Trophoblast cell (in vitro differentiated cells and primary cell): ENCODE measurements at regions not wholly inside any gene's neighbourhood (a gene's known extent, or its start where the extent isn't known, plus 50 kb on each side); places are given as distances from the start of the nearest gene placed in this dataset.

Source experiments
- DNase-seq, 2 donors: peaks; one replicate each; pipeline ENCODE4 v3.0.0-alpha.2; 2016
- H2AFZ ChIP-seq: 2 replicates; pipeline ENCODE4 v1.6.1; 2013; ENCODE audit warnings: low read length, moderate library complexity, mild to moderate bottlenecking; ENCODE audit not compliant: insufficient read depth, poor library complexity
- H2AK5ac ChIP-seq: 2 replicates; pipeline ENCODE4 v1.6.1; 2013; ENCODE audit warnings: mild to moderate bottlenecking, low read length
- H2BK120ac ChIP-seq: 2 replicates; pipeline ENCODE4 v1.6.1; 2013; ENCODE audit warnings: low read length, mild to moderate bottlenecking, moderate library complexity; ENCODE audit not compliant: insufficient read depth, poor library complexity
- H2BK12ac ChIP-seq: 2 replicates; pipeline ENCODE4 v1.6.1; 2013; ENCODE audit warnings: mild to moderate bottlenecking, low read length, moderate library complexity
- H2BK5ac ChIP-seq: 2 replicates; pipeline ENCODE4 v1.6.1; 2013; ENCODE audit warnings: low read length, low read depth, moderate library complexity, mild to moderate bottlenecking; ENCODE audit not compliant: poor library complexity
- H3K14ac ChIP-seq: 2 replicates; pipeline ENCODE4 v1.6.1; 2013; ENCODE audit warnings: mild to moderate bottlenecking, low read length
- H3K18ac ChIP-seq: 2 replicates; pipeline ENCODE4 v1.6.1; 2013; ENCODE audit warnings: mild to moderate bottlenecking, low read length
- H3K23ac ChIP-seq: 2 replicates; pipeline ENCODE4 v1.6.1; 2013; ENCODE audit warnings: low read length
- H3K27ac ChIP-seq: 2 replicates; pipeline ENCODE4 v1.5.1; 2013; ENCODE audit warnings: low read depth, mild to moderate bottlenecking, inconsistent platforms, low read length, moderate library complexity
- H3K27me3 ChIP-seq: 2 replicates; pipeline ENCODE4 v1.6.1; 2013; ENCODE audit warnings: inconsistent platforms, mild to moderate bottlenecking, low read length, moderate library complexity; ENCODE audit not compliant: insufficient read depth
- H3K36me3 ChIP-seq, 2 experiments: 1 replicate in 1 of 2; 2 replicates in 1 of 2; pipeline ENCODE4 v1.6.1; 2013; ENCODE audit warnings: low read length in 2 of 2, mild to moderate bottlenecking in 2 of 2, moderate library complexity in 1 of 2; ENCODE audit not compliant: insufficient read depth in 2 of 2, control insufficient read depth in 1 of 2
- H3K4ac ChIP-seq: 2 replicates; pipeline ENCODE4 v1.6.1; 2013; ENCODE audit warnings: low read depth, mild to moderate bottlenecking, low read length, moderate library complexity
- H3K4me1 ChIP-seq, 2 experiments: 1 replicate in 1 of 2; 2 replicates in 1 of 2; pipeline ENCODE4 v1.6.1; 2013; ENCODE audit warnings: low read length in 2 of 2, mild to moderate bottlenecking in 2 of 2, moderate library complexity in 1 of 2; ENCODE audit not compliant: insufficient read depth in 2 of 2, control insufficient read depth in 1 of 2
- H3K4me2 ChIP-seq: 2 replicates; pipeline ENCODE4 v1.6.1; 2013; ENCODE audit warnings: inconsistent platforms, mild to moderate bottlenecking, low read length, moderate library complexity
- H3K4me3 ChIP-seq: 2 replicates; pipeline ENCODE4 v1.5.1; 2013; ENCODE audit warnings: mild to moderate bottlenecking, low read depth, low read length, inconsistent platforms
- H3K79me1 ChIP-seq: one replicate; pipeline ENCODE4 v1.6.1; 2013; ENCODE audit warnings: low read length
- H3K79me2 ChIP-seq: 2 replicates; pipeline ENCODE4 v1.6.1; 2013; ENCODE audit warnings: low read length, mild to moderate bottlenecking; ENCODE audit not compliant: control insufficient read depth, insufficient read depth, poor library complexity
- H3K9ac ChIP-seq: 2 replicates; pipeline ENCODE4 v1.6.1; 2013; ENCODE audit warnings: mild to moderate bottlenecking, low read length
- H3K9me3 ChIP-seq: 2 replicates; pipeline ENCODE4 v1.6.1; 2013; ENCODE audit warnings: low read depth, mild to moderate bottlenecking, control low read depth, inconsistent platforms, low read length; ENCODE audit not compliant: insufficient read depth
- H4K12ac ChIP-seq: 2 replicates; pipeline ENCODE4 v1.6.1; 2013; ENCODE audit warnings: low read depth, mild to moderate bottlenecking, low read length, moderate library complexity
- H4K8ac ChIP-seq: 2 replicates; pipeline ENCODE4 v1.6.1; 2013; ENCODE audit warnings: low read depth, mild to moderate bottlenecking, low read length, moderate library complexity
- H4K91ac ChIP-seq: one replicate; pipeline ENCODE4 v1.6.1; 2013; ENCODE audit warnings: low read depth, mild to moderate bottlenecking, low read length, moderate library complexity
- WGBS: extraction: QIAGEN DNeasy Blood & Tissue Kit; methylation state at CpG from one replicate; pipeline ENCODE4 v1.1.7; 2013; ENCODE audit warnings: missing lambda C conversion rate; ENCODE audit not compliant: insufficient read length, insufficient coverage; ENCODE audit errors: extremely low coverage; 5-methylcytosine and 5-hydroxymethylcytosine counted together

- no peak overlapping the region for H3K4ac ChIP-seq
- no peaks in the 10 kb centered on the region for H3K4me1 ChIP-seq
- no peak overlapping the region for H4K8ac ChIP-seq
- H2AK5ac ChIP-seq: no peak overlapping the region
- H3K79me1 ChIP-seq: no peaks in the 10 kb centered on the region
- H3K27me3 ChIP-seq: no peaks in the 10 kb centered on the region
- H4K12ac ChIP-seq: no peak overlapping the region
- no peak overlapping the region for H3K27ac ChIP-seq
- H3K79me2 ChIP-seq: no peaks in the 10 kb centered on the region
- no peak overlapping the region for H3K4me2 ChIP-seq
- no peaks in the 10 kb centered on the region for H3K36me3 ChIP-seq
- H3K23ac ChIP-seq: no peak overlapping the region
- H2BK12ac ChIP-seq: no peak overlapping the region
- no peak overlapping the region for H4K91ac ChIP-seq
- no peaks in the 10 kb centered on the region for H3K9me3 ChIP-seq
- no peak for DNase-seq
- H2AFZ ChIP-seq: no peak overlapping the region
- H2BK5ac ChIP-seq: no peak overlapping the region
- no peak overlapping the region for H3K9ac ChIP-seq
- H3K14ac ChIP-seq: no peak overlapping the region
- H2BK120ac ChIP-seq: no peak overlapping the region
- H3K4me3 ChIP-seq: no peak overlapping the region
- H3K18ac ChIP-seq: no peak overlapping the region
Measured at GRCh38 chr20:39242614-39243013, 280.5 kb downstream of the DHX35 start.

GRCh38 chr20:39234520-39235095, 272.5 kb downstream of the DHX35 start:
- Histone ChIP-seq H2BK120ac (no peak overlapping the region), H3K4ac (no peak overlapping the region), H2BK12ac (no peak overlapping the region), H3K79me1 (no peaks in the 10 kb centered on the region), H3K9me3 (no peaks in the 10 kb centered on the region), H3K9ac (no peak overlapping the region), H3K4me1 (no peaks in the 10 kb centered on the region), H3K23ac (no peak overlapping the region), H3K4me2 (no peak overlapping the region), H4K91ac (no peak overlapping the region), H2AFZ (no peak overlapping the region), H2BK5ac (no peak overlapping the region), H3K36me3 (no peaks in the 10 kb centered on the region), H3K27me3 (no peaks in the 10 kb centered on the region), H2AK5ac (no peak overlapping the region), H3K4me3 (no peak overlapping the region), H4K8ac (no peak overlapping the region), H3K18ac (no peak overlapping the region), H3K79me2 (no peaks in the 10 kb centered on the region), H3K14ac (no peak overlapping the region), H4K12ac (no peak overlapping the region), H3K27ac (no peak overlapping the region)
- DNase-seq: no peak
- WGBS: no CpG with 5 or more reads among the region's 7 CpGs

- H3K79me1 ChIP-seq: no peaks in the 10 kb centered on the region
- H3K4ac ChIP-seq: no peak overlapping the region
- H2AFZ ChIP-seq: no peak overlapping the region
- H3K4me3 ChIP-seq: no peak overlapping the region
- H3K9ac ChIP-seq: no peak overlapping the region
- no peaks in the 10 kb centered on the region for H3K9me3 ChIP-seq
- no peak overlapping the region for H4K8ac ChIP-seq
- H3K18ac ChIP-seq: no peak overlapping the region
- H3K36me3 ChIP-seq: no peaks in the 10 kb centered on the region
- WGBS: no CpG with 5 or more reads among the region's 4 CpGs
- no peaks in the 10 kb centered on the region for H3K79me2 ChIP-seq
- no peak overlapping the region for H3K23ac ChIP-seq
- H2AK5ac ChIP-seq: no peak overlapping the region
- DNase-seq: no peak
- no peak overlapping the region for H3K27ac ChIP-seq
- H4K91ac ChIP-seq: no peak overlapping the region
- H3K4me1 ChIP-seq: no peaks in the 10 kb centered on the region
- H4K12ac ChIP-seq: no peak overlapping the region
- no peak overlapping the region for H3K4me2 ChIP-seq
- H3K27me3 ChIP-seq: no peaks in the 10 kb centered on the region
- H2BK12ac ChIP-seq: no peak overlapping the region
- no peak overlapping the region for H2BK120ac ChIP-seq
- no peak overlapping the region for H2BK5ac ChIP-seq
- H3K14ac ChIP-seq: no peak overlapping the region
Measured at GRCh38 chr20:39233755-39234154, 271.6 kb downstream of the DHX35 start.

- Histone ChIP-seq H3K36me3 (no peaks in the 10 kb centered on the region), H3K18ac (no peak overlapping the region), H3K4me1 (no peaks in the 10 kb centered on the region), H4K12ac (no peak overlapping the region), H4K91ac (no peak overlapping the region), H3K4ac (no peak overlapping the region), H2BK12ac (no peak overlapping the region), H3K23ac (no peak overlapping the region), H3K27me3 (no peaks in the 10 kb centered on the region), H3K79me1 (no peaks in the 10 kb centered on the region), H3K14ac (no peak overlapping the region), H2AK5ac (no peak overlapping the region), H3K4me3 (no peak overlapping the region), H2AFZ (no peak overlapping the region), H3K9me3 (no peaks in the 10 kb centered on the region), H3K79me2 (no peaks in the 10 kb centered on the region), H3K27ac (no peak overlapping the region), H2BK120ac (no peak overlapping the region), H3K9ac (no peak overlapping the region), H3K4me2 (no peak overlapping the region), H4K8ac (no peak overlapping the region), H2BK5ac (no peak overlapping the region)
- DNase-seq: no peak
- WGBS: 100% methylated on average over 1 of the region's 7 CpGs
Measured at GRCh38 chr20:39227416-39227815, 265.3 kb downstream of the DHX35 start.
